CD4-positive, alpha-beta T cell treated with Interleukin-6 at 100 ng/mL for 8 hours (primary cell): ENCODE measurements at regions not wholly inside any gene's neighbourhood (a gene's known extent, or its start where the extent isn't known, plus 50 kb on each side); places are given as distances from the start of the nearest gene placed in this dataset.

Experiments
- DNase-seq: peaks from one replicate; pipeline ENCODE4 v3.0.0-alpha.2; 2020; ENCODE audit warnings: mixed read lengths, low spot score

- DNase-seq, result no peak
Observed at GRCh38 chr7:68438016-68438415, 1160.3 kb upstream of the AUTS2 start.

- DNase-seq, result no peak
Observed at GRCh38 chr7:68438811-68439210, 1159.5 kb upstream of the AUTS2 start.

DNA sequence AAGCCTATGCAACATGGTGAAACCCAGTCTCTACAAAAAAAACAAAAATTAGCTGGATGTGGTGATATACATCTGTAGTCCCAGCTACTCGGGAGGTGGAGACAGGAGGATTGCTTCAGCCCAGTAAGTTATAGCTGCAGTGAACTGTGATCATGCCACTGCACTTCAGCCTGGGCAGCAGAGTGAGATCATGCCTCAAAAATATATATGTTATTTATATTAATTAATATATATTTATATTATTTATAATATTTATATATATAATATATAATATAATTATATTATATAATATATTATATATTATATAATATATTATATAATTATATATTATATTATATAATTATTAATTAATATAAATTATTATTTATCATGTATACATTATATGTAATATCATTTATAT is 1158.4 kb upstream of the AUTS2 start:
- DNase-seq, result no peak

- no peak for DNase-seq
Observed at GRCh38 chr7:68440866-68441265, 1157.4 kb upstream of the AUTS2 start.

DNA sequence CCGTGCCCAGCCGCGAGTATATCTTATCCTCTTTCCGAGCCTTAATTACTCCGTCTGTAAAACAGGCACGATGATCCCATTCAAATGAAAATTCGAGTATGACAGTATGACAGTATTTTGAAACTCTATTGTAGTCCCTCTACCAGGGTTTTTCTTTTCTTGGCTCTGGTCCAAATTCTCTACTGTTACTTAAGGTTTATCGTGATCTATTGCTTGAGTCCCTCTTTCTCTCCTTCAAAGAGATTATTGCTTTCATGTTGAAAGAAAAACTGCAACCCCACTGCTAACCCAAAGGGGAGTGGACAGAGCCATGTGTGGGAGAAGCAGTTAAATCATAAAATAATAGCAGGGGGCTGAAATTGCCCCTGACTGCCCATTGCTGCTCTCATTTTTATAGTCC is 1156.6 kb upstream of the AUTS2 start:
- no peak for DNase-seq

DNA sequence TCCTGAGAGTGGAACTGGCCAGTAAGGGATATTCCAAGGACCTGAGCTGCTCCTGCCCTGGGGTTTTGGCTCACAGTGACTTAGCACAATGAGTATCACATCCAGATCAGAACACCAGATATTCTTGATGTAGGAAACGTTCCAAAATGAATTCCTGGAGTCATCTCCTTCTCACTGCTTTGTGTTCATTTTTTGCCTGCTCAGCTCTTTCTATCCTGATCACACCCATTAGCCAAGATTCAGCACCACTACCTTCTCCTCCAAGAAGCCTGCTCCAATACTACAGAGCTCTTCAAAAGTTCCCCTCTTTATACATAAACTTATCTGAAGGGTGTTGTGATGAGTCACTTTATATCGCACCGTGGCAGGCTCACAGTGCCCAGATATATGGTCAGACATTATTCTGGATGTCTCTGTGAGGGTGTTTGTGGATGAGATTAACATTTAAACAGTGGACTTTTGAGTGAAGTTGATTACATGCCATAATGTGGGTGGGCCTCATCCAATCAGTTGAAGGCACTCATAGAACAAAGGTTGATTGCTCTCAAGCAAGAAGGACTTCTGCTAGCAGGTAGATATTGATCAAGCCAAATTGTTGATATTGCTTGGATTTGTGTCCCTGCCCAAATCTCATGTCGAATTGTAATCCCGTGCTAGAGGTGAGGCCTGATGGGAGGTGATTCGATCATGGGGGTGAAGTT is 1155.2 kb upstream of the AUTS2 start:
- no peak for DNase-seq

GRCh38 chr7:68444042-68444441 is 1154.2 kb upstream of the AUTS2 start:
- DNase-seq, result no peak

DNA sequence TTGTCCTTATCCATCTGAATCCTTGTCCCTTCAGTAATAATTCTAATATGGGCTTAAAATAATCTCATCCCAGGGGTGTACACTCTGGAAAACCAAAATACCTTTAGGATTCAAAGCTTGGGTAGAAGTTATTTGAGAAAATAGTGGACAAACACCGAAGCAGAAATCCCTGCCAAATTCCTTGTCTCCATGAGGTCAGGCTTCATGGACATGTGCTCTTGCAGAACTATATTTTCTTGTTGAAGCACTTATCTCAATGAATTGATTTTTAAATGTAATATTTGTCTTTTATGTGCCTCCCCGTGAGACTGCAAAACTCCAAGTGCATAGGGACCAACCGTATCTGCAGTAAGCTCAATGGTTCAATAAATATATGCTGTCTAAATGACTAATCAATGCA is 1153.3 kb upstream of the AUTS2 start:
- DNase-seq, result no peak

DNA sequence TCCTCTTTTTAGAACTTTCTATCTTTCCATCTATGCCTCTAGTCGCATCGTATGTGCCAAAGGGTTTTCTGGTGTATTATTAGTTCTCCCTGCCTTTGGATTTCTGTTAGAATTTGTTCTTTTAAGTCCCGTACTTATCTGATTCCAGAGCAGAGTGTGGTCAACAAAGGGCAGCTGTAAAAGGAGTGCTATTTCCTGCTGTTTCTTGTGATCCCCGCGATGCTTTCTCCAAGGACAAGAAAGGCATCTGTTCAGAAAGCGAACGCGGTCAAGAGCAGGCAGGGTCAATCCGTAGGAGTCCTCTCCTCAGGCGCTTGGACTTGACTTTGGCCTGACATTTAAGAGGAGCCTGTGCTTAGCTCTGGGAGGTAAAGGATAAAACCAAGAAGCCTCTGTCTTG is 1152.1 kb upstream of the AUTS2 start:
- DNase-seq, result no peak

- DNase-seq, result no peak
Observed at GRCh38 chr7:68449099-68449498, 1149.2 kb upstream of the AUTS2 start.

- DNase-seq, result no peak
Observed at GRCh38 chr7:68449816-68450215, 1148.5 kb upstream of the AUTS2 start.

DNA sequence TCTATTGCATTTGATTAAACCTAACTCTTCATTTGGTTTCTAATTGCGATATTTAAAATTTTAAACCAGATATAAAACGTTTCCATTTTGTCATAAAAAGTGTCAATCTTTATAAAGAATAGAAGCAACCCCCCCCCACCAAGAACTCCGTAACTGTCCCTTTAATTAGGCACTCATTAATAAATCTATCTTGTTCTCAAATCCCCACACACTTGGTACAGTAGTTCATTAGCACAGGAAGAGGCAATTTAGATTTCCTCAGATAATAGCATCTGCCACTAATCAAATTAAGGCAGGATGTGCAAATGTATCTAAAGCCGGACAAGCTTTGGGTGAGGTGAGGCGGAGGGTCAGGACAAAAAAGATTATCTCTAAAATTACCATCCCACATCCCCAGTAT is 1143.3 kb upstream of the AUTS2 start:
- DNase-seq, result no peak

GRCh38 chr7:68456469-68456868 is 1141.8 kb upstream of the AUTS2 start:
- DNase-seq, result no peak

DNA sequence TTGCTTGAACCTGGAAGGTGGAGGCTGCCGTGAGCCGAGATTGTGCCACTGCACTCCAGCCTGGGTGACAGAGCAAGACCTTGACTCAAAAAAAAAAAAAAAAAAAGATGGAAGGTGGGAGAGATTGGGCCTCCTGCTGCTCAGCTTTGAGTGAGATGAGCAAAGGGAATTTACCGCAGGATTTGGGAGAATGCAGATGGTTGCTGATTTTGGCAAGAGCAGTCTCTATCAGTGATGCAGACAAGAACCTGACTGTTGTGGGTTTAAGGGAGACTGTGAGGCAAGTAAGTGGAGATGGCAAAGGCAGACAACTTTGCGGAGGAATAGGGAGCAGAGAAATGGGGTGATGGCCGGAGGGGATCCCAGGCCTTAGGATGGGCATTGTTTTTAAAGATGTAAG is 1140.8 kb upstream of the AUTS2 start:
- no peak for DNase-seq

GRCh38 chr7:68458010-68458908 is 1140.0 kb upstream of the AUTS2 start:
- DNase-seq, result no peak

DNA sequence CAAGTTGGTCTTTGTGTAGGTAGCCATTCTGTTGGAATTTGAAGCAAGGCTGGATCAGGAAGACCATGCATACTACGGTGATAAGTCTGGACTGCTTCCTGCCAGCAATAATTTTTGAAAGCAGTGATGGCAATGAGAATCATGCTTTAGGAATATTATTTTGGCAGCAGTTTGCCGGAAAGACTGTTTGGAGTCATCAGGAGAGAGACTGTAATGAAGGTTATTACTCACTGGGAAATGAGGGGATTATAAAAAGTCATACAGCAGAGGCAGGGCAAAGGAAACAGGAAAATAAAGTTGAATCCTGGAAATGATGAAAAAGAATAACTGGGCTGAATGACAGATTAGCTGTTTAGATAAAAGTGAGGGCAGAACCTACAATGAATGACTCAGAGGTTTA is 1136.8 kb upstream of the AUTS2 start:
- no peak for DNase-seq

DNA sequence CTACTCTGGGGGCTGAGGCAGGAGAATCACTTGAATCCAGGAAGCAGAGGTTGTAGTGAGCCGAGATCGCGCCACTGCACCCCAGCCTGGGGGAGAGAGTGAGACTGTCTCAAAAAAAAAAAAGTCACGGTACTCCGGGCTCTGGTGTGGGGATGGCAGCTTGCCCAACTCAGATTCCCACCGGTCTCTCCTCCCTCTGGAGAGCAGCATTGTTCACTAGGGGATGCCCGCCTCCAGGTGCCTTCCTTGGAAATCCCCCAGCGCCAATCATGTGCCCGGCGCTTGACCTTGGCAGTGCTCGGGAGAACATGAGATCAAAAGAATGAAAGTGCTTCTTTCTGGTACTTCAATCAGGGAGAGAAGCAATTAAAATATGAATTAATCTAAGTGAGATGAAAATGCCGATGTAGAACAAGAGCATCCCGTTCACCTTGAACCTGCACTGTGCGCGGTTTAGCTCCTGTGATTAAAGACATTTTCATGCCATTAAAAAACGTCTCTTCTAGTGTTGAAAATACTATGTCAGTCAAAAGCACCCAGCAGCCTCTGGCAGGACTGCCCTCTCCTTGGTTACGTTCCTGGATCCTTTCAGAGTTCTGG is 1127.3 kb upstream of the AUTS2 start:
- DNase-seq, result no peak

- DNase-seq, result no peak
Observed at GRCh38 chr7:68472688-68473087, 1125.6 kb upstream of the AUTS2 start.

DNA sequence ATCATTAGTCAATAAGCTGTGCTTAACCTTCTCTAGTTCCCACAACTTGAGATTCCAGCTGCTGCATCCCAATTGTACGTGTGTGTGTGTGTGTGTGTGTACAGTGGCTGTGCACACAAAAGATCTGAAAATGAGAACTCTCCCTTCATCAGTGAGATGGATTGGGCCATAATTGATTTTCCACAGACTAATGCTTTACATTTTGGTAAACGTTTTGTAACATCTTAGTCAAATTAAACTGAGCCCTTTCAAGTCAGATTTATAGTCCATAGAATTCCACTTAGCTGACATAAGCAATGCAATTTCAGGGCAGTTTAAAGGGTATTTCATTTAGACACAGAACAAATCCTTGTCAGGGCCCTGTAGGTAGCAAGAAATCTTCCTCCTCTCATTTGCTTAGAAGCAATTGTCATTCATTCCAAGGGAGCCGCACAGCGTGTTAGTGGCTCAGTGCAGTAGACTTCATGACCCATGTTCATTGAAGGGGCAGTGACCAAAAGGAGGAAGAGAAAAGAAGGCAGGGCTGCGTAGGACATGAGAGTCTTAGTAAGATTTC is 1123.5 kb upstream of the AUTS2 start:
- no peak for DNase-seq

- no peak for DNase-seq
Observed at GRCh38 chr7:68476966-68477365, 1121.3 kb upstream of the AUTS2 start.

GRCh38 chr7:68478326-68478725 is 1119.9 kb upstream of the AUTS2 start:
- DNase-seq, result no peak

DNA sequence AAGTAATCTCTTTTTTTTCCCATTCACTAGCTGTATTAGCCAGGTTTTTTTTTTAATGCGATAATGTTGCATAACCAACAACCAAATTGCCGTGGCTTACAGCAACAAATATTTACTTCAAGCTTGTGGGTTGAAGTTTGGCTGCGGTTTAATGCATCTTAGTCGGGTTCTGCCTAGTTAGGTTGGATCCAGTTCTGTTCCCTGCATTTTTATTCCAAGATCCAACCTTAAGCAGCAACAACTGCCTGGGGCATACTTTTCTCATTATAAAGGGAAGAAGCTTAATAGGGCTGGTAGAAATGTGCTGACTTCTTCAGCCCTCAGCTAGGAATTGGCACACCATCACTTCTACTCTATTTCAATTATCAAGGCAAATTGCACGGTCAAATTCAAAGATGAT is 1115.5 kb upstream of the AUTS2 start:
- DNase-seq, result no peak

DNA sequence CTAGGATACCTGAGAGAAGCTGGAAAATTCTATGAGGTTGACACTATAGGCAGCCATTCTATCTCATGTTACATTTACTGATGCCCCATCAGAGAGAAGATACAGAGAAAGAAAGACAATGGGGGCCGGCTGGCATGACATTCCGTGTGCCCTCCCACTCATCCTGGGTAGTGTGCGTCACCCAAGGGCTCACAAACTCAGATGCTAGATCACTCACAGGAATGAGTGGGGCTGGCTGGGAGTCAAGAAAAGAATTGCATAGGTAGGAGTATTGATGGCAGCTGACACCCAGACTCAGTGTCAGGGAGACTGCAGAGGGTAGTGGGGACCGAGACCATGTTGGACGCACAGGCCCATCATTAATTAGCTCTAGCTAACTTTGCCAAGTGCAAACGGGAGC is 1113.5 kb upstream of the AUTS2 start:
- DNase-seq, result no peak
